Choroid plexus epithelial cell (primary cell): ENCODE measurements at regions not wholly inside any gene's neighbourhood (a gene's known extent, or its start where the extent isn't known, plus 50 kb on each side); places are given as distances from the start of the nearest gene placed in this dataset.
A peak's percentile ranks its signal among the peaks of the same experiment; 100 is the strongest.

Experiments used
- DNase-seq: peaks from one replicate; pipeline ENCODE4 v3.0.0-alpha.2; 2010; ENCODE audit warnings: low read depth
- H3K4me3 ChIP-seq: 2 replicates; pipeline ENCODE4 v1.5.1; 2011; ENCODE audit warnings: low read depth, mild to moderate bottlenecking, control low read depth, low read length, moderate library complexity
- TF ChIP-seq, protein P1 (sequence below): conservative IDR thresholded peaks from 2 replicates; pipeline ENCODE4 v1.5.1; 2011; ENCODE audit warnings: low read depth, mild to moderate bottlenecking, control low read depth, inconsistent platforms, low read length, moderate library complexity

GRCh38 chr4:176945334-176945733 is 152.6 kb upstream of the VEGFC start:
- DNase-seq: peak; percentile 75
- no peak overlapping the region for H3K4me3 ChIP-seq
- TF ChIP-seq, protein P1, sequence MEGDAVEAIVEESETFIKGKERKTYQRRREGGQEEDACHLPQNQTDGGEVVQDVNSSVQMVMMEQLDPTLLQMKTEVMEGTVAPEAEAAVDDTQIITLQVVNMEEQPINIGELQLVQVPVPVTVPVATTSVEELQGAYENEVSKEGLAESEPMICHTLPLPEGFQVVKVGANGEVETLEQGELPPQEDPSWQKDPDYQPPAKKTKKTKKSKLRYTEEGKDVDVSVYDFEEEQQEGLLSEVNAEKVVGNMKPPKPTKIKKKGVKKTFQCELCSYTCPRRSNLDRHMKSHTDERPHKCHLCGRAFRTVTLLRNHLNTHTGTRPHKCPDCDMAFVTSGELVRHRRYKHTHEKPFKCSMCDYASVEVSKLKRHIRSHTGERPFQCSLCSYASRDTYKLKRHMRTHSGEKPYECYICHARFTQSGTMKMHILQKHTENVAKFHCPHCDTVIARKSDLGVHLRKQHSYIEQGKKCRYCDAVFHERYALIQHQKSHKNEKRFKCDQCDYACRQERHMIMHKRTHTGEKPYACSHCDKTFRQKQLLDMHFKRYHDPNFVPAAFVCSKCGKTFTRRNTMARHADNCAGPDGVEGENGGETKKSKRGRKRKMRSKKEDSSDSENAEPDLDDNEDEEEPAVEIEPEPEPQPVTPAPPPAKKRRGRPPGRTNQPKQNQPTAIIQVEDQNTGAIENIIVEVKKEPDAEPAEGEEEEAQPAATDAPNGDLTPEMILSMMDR: no peak

GRCh38 chr4:176949029-176949428 is 156.3 kb upstream of the VEGFC start:
- TF ChIP-seq, protein P1: no peak
- peak; percentile 49 for DNase-seq
- H3K4me3 ChIP-seq: no peak overlapping the region

DNA sequence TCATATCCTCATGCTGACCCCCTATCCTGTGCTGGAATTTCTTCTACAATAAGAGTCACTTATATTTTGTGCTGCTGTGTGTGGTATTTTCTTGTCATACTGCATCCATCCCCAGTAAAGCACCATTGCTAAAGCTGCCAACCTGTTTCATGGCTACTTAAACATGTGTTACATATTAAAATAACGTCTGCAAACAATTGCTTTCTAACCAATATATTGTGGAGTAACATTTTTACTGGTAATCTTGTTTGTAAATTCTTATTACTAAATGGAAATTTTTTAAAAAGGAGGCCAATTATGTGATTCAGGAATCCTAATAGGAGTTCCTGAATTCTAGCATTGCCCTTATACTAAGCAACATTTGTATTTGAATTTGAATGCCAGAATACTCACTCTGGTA is 160.3 kb upstream of the VEGFC start:
- TF ChIP-seq, protein P1: no peak
- DNase-seq: no peak
- H3K4me3 ChIP-seq: no peak overlapping the region

GRCh38 chr4:176957353-176958118 is 164.8 kb upstream of the VEGFC start:
- no peak for DNase-seq
- H3K4me3 ChIP-seq: no peak overlapping the region
- TF ChIP-seq, protein P1: no peak

- no peak for DNase-seq
- no peak overlapping the region for H3K4me3 ChIP-seq
- TF ChIP-seq, protein P1: no peak
Observed at GRCh38 chr4:176959980-176960379, 167.3 kb upstream of the VEGFC start.

DNA sequence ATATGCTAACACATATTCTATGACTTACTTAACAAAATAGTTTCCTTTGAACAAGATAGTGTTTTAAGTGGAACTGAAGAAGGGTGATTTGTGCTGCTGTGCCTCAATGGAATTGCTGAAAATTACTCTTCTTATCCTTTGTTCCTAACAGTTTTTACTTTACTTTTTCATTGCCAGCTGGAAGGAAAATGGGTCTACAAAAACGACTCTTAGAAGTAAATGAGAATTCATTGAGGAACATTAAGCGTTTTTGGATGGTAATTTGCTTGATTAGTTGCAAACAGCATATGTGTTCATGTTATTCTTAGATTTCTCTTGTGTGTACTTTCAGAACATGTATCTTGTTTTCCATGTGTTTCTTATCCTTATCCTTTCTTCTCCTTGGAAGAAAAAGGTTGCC is 170.4 kb upstream of the VEGFC start:
- H3K4me3 ChIP-seq: no peak overlapping the region
- TF ChIP-seq, protein P1: no peak
- no peak for DNase-seq

GRCh38 chr4:176964116-176964691 is 171.5 kb upstream of the VEGFC start:
- DNase-seq: no peak
- H3K4me3 ChIP-seq: no peak overlapping the region
- TF ChIP-seq, protein P1: peak; percentile 42
